ENCODE measurements at regions not wholly inside any gene's neighbourhood (a gene's known extent, or its start where the extent isn't known, plus 50 kb on each side); places are given as distances from the start of the nearest gene placed in this dataset.

- no peak for TF ChIP-seq CTCF (IDR thresholded peaks at IDR 0.05)
Measured at GRCh38 chr15:96066852-96067495, 263.5 kb upstream of the NR2F2 start.

GRCh38 chr15:96067677-96068076, 262.8 kb upstream of the NR2F2 start:
- no peak for TF ChIP-seq CTCF (IDR thresholded peaks at IDR 0.05)

GRCh38 chr15:96068897-96069296, 261.6 kb upstream of the NR2F2 start:
- TF ChIP-seq CTCF (IDR thresholded peaks at IDR 0.05), result no peak

- TF ChIP-seq CTCF (IDR thresholded peaks at IDR 0.05), result no peak
Measured at GRCh38 chr15:96070636-96071035, 259.9 kb upstream of the NR2F2 start.

- TF ChIP-seq CTCF (IDR thresholded peaks at IDR 0.05), result no peak
Measured at GRCh38 chr15:96072821-96073220, 257.7 kb upstream of the NR2F2 start.

GRCh38 chr15:96073908-96074307, 256.6 kb upstream of the NR2F2 start:
- no peak for TF ChIP-seq CTCF (IDR thresholded peaks at IDR 0.05)

- TF ChIP-seq CTCF (IDR thresholded peaks at IDR 0.05), result no peak
Measured at GRCh38 chr15:96075895-96076294, 254.6 kb upstream of the NR2F2 start.

GRCh38 chr15:96076350-96076749, 254.2 kb upstream of the NR2F2 start:
- TF ChIP-seq CTCF (IDR thresholded peaks at IDR 0.05), result no peak
